Heart right ventricle (tissue), 16 donors: ENCODE measurements at regions not wholly inside any gene's neighbourhood (a gene's known extent, or its start where the extent isn't known, plus 50 kb on each side); places are given as distances from the start of the nearest gene placed in this dataset.

Source experiments
- ATAC-seq, 8 donors: fragments of 200-7000 bp; cut with Tn5 transposase; one replicate each; pipeline ENCODE4 v1.9.1; 2020; ENCODE audit warnings: mild to moderate bottlenecking in 8 of 8, moderate library complexity in 8 of 8, moderate number of reproducible peaks in 1 of 8
- DNase-seq, 2 donors: peaks; one replicate each; pipeline ENCODE4 v3.0.0-alpha.2; 2020
- H3K27ac ChIP-seq, 10 donors: fragments of 200-600 bp; sonication (generic) in 2 of 10; one replicate each; pipeline versions ENCODE4 v1.5.0 to v1.8.0; 2020 to 2022; ENCODE audit warnings: mild to moderate bottlenecking in 3 of 10
- H3K27me3 ChIP-seq, 7 donors: fragments of 200-600 bp; one replicate each; pipeline ENCODE4 v1.8.0; 2021 to 2022; ENCODE audit warnings: mild to moderate bottlenecking in 2 of 7
- H3K36me3 ChIP-seq, 9 donors: fragments of 200-600 bp; sonication (generic) in 1 of 9; one replicate each; pipeline versions ENCODE4 v1.5.0 to v1.8.0; 2020 to 2022; ENCODE audit warnings: mild to moderate bottlenecking in 2 of 9
- H3K4me1 ChIP-seq, 9 donors: fragments of 200-600 bp; sonication (generic) in 1 of 9; one replicate each; pipeline versions ENCODE4 v1.5.0 to v1.8.0; 2020 to 2022; ENCODE audit warnings: mild to moderate bottlenecking in 4 of 9
- H3K4me3 ChIP-seq, 10 donors: fragments of 200-600 bp; sonication (generic) in 2 of 10; one replicate each; pipeline versions ENCODE4 v1.5.0 to v1.8.0; 2020 to 2022; ENCODE audit warnings: mild to moderate bottlenecking in 7 of 10, moderate library complexity in 2 of 10
- H3K9me3 ChIP-seq, 11 donors: fragments of 200-600 bp in 10 of 11; sonication (generic) in 2 of 11; one replicate each; pipeline versions ENCODE4 v1.5.0 to v1.8.0; 2013 to 2022; ENCODE audit warnings: mild to moderate bottlenecking in 2 of 11, control low read depth in 1 of 11, moderate library complexity in 1 of 11
- WGBS, 2 donors: extraction: QIAGEN DNeasy Blood & Tissue Kit; methylation state at CpG; one replicate each; pipeline ENCODE4 v1.1.7; 2013; ENCODE audit warnings: inconsistent platforms in 1 of 2; 5-methylcytosine and 5-hydroxymethylcytosine counted together
- intact Hi-C, 10 donors: fragments of 100-400 bp; cut with DNase I; formaldehyde crosslinking; loops; one replicate each; pipeline versions ENCODE4 v1.11.1 to v1.14.2; 2022
- TF ChIP-seq, protein P1 (sequence below), 9 donors: fragments of 200-600 bp; sonication (generic) in 2 of 9; IDR thresholded peaks; one replicate each; pipeline versions ENCODE4 v1.5.0 to v1.8.0; 2021 to 2022; ENCODE audit warnings: antibody characterized with exemption in 9 of 9, mild to moderate bottlenecking in 5 of 9, moderate library complexity in 1 of 9
- donor health status: Arrhythmogenic right ventricular cardiomyopathy.
- donor health status: ischemic (EF 13 %, LVEDD 7.1; RV severe dilation, severe dysfunction).
- donor health status: healthy with polysubstance abuse.
- donor health status: DM: no; HTN: yes; CAD: no.
- donor health status: DM: no; HTN: no; CAD: no.
- donor health status: ischemic (EF 25% LVEDD 6.9; RV normal size, moderate dysfunction).
- donor health status: ischemic (EF 25% LVEDD 5.7; RV mildly dilated, moderate dysfunction).
- donor health status: healthy.
- donor health status: DM: yes; HTN: yes; CAD: no.
- donor health status: Ischemic cardiomyopathy.
- donor health status: ischemic (EF 35%, LVEDD 5.7; RV mildly dilated, moderate dysfunction).
- donor health status: nonischemic (EF 11% LVEDD 7.7; RV severe dilation, severe dysfunction).
- donor health status: DM: yes; HTN: yes; CAD: no.
- donor health status: PGD.
- donor health status: ischemic (EF 29% LVEDD 5.4; RV normal size, mild dysfunction).
- donor health status: nonischemic (EF 23%, LVEDD 6.1; RV moderate dilation, normal function).

DNA sequence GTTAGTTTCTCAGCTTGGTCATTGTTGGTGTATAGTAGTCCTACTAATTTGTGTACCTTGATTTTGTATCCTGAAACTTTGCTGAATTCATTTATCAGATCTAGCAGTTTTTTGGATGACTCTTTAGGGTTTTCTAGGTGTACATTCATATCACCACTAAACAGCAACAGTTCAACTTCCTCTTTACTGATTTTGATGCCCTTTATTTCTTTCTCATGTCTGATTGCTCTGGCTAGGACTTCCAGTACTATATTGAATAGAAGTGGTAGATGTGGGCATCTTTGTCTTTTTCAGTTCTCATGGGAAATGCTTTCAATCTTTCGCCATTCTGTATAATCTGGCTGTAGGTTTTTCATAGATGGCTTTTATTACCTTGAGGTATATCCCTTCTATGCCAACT lies 61.3 kb upstream of the HEY2 start:
- no peaks in the 10 kb centered on the region for H3K4me1 ChIP-seq
- H3K27me3 ChIP-seq, result no peaks in the 10 kb centered on the region
- TF ChIP-seq, protein P1, sequence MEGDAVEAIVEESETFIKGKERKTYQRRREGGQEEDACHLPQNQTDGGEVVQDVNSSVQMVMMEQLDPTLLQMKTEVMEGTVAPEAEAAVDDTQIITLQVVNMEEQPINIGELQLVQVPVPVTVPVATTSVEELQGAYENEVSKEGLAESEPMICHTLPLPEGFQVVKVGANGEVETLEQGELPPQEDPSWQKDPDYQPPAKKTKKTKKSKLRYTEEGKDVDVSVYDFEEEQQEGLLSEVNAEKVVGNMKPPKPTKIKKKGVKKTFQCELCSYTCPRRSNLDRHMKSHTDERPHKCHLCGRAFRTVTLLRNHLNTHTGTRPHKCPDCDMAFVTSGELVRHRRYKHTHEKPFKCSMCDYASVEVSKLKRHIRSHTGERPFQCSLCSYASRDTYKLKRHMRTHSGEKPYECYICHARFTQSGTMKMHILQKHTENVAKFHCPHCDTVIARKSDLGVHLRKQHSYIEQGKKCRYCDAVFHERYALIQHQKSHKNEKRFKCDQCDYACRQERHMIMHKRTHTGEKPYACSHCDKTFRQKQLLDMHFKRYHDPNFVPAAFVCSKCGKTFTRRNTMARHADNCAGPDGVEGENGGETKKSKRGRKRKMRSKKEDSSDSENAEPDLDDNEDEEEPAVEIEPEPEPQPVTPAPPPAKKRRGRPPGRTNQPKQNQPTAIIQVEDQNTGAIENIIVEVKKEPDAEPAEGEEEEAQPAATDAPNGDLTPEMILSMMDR (IDR thresholded peaks at IDR 0.05), result no peak
- peaks cover 0 to 42% (median 0%) of the 10 kb centered on the region in 11 donors for H3K9me3 ChIP-seq
- no peak for ATAC-seq
- H3K27ac ChIP-seq, result no peak overlapping the region
- intact Hi-C loops, result no loop called here
- no peak overlapping the region for H3K4me3 ChIP-seq
- DNase-seq, result no peak
- WGBS, 2 donors, result 92 to 97% methylated on average over 1 of the region's 1 CpG
- no peaks in the 10 kb centered on the region for H3K36me3 ChIP-seq

- no peak for ATAC-seq
- no peak overlapping the region for H3K4me3 ChIP-seq
- TF ChIP-seq, protein P1 (IDR thresholded peaks at IDR 0.05), result no peak
- no peak overlapping the region for H3K27ac ChIP-seq
- no peaks in the 10 kb centered on the region for H3K27me3 ChIP-seq
- 69 to 70% methylated on average over 1 of the region's 1 CpG for WGBS, 2 donors
- peaks cover 0 to 24% (median 0%) of the 10 kb centered on the region in 11 donors for H3K9me3 ChIP-seq
- intact Hi-C loops, result no loop called here
- DNase-seq, result no peak
- H3K36me3 ChIP-seq, result no peaks in the 10 kb centered on the region
- H3K4me1 ChIP-seq, result no peaks in the 10 kb centered on the region
These were observed 56.0 kb upstream of the HEY2 start for GRCh38 chr6:125693480-125693879.

- no peak for DNase-seq
- no peak overlapping the region for H3K27ac ChIP-seq
- TF ChIP-seq, protein P1 (IDR thresholded peaks at IDR 0.05), result no peak
- no peak overlapping the region for H3K4me3 ChIP-seq
- ATAC-seq, result no peak
- 81 to 93% methylated on average over 4 of the region's 4 CpGs for WGBS, 2 donors
- H3K27me3 ChIP-seq, result no peaks in the 10 kb centered on the region
- H3K9me3 ChIP-seq, result peaks cover 0 to 4% (median 0%) of the 10 kb centered on the region in 11 donors
- no peaks in the 10 kb centered on the region for H3K36me3 ChIP-seq
- no peaks in the 10 kb centered on the region for H3K4me1 ChIP-seq
- intact Hi-C loops, result no loop called here
These were observed 49.8 kb upstream of the HEY2 start for GRCh38 chr6:125699591-125699990.
